Esophagus mucosa (tissue), 1 donor: ENCODE measurements at regions not wholly inside any gene's neighbourhood (a gene's known extent, or its start where the extent isn't known, plus 50 kb on each side); places are given as distances from the start of the nearest gene placed in this dataset.
"Not testable (repeated sequence)": the region's sequence is repeated elsewhere in the genome, so short reads cannot be mapped to it uniquely, and the experiment has no call there.

Source experiments
- ATAC-seq: fragments of 200-7000 bp; cut with Tn5 transposase; one replicate; pipeline ENCODE4 v1.9.1; 2020
- donor health status: DM: yes; HTN: yes; CAD: no.

DNA sequence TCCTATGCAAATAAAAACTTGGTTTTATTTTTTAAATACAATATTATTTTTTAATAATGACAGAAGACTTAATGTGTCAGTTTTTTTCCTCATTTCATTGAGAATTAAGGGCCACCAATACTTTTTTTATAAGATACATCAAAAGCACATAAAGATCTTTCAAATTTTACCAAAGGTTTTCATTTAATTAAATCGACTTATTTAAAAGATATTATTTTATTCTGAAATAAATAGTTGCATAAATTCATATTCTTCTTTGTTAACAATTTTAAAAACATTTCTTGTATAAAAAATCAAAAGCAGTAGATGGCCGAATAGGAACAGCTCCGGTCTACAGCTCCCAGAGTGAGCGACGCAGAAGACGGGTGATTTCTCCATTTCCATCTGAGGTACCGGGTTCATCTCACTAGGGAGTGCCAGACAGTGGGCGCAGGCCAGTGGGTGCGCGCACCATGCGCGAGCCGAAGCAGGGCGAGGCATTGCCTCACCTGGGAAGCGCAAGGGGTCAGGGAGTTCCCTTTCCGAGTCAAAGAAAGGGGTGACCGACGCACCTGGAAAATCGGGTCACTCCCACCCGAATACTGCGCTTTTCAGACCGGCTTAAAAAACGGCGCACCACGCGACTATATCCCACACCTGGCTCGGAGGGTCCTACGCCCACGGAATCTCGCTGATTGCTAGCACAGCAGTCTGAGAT, 374.6 kb upstream of the NPVF start:
- ATAC-seq = not testable (repeated sequence)

DNA sequence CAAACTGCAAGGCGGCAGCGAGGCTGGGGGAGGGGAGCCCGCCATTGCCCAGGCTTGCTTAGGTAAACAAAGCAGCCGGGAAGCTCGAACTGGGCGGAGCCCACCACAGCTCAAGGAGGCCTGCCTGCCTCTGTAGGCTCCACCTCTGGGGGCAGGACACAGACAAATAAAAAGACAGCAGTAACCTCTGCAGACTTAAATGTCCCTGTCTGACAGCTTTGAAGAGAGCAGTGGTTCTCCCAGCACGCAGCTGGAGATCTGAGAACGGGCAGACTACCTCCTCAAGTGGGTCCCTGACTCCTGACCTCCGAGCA, 375.1 kb upstream of the NPVF start:
- ATAC-seq = not testable (repeated sequence)

DNA sequence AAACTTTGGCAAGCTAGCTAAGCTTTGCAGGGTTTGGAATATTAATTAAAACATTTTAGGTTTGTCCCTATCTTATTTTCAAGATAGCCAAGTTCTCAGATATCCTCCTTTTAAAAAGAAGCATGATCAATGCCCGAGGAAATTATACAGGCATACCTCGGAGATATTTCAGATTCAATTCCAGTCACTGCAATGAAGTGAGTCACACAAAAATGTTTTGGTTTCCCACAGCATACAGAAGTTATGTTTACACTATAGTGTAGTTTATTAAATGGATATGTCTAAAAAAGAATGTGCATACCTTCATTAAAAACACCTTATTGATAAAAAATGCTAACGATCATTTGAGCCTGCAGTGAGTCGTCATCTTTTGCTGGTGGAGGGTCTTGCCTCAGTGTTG, 382.9 kb upstream of the NPVF start:
- ATAC-seq = no peak

DNA sequence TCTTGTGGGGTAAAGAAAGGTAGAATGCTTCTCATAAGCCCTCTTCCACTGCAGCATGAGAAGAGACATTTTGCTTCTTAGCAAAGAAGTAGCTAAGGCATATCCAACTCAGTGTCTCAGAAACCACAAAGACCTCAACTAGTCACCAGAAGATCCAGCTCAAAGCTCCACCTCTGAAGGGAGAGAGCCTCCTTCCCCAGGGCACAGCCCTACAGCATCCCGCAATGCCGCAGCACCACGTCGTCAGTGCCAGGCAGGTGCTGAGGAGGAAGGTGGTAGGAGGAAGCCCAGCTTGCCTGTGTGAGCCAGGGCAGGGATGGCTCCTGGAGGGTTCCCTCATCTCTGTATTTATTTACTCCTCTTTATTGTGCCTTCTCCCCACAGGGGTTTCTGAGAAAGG, 385.6 kb upstream of the NPVF start:
- ATAC-seq = no peak

DNA sequence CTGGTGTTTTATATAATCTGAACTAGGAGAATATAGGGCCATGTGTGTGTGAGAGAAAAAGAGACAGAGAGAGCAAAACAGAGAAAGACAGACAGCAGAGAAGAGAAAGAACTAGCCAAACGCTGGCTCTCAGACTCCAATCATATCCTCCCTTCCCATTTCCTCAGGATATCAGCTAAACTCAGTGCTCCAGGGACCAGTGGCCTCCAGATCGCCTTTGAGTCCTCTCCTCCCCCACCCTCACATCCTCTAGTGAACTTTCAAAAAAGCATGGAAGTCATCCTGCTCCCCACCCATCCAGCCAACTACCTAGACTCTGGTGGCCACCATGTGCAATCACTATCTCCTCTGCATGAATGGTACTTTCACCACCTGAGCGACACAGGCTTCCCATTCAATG, 386.1 kb upstream of the NPVF start:
- ATAC-seq = no peak

DNA sequence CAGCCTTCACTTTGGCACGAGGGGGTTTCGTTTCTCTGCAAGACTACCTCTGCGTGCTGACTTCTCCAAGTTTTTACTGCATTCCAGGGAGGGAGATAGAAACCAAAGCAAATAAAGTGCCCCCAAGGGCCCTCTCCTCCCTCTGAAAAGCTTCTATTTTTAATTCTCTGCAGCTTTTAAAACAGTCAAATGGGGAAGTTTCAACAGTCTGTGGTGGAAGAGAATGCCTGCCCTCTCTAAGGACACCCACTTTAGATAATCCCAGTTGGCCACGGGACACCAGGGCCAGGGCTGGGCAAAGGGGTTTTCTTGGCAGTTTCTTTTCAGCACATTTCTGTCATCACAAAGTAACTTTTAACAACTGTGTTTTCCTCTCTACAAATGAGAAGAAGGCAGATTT, 386.7 kb upstream of the NPVF start:
- ATAC-seq = no peak

DNA sequence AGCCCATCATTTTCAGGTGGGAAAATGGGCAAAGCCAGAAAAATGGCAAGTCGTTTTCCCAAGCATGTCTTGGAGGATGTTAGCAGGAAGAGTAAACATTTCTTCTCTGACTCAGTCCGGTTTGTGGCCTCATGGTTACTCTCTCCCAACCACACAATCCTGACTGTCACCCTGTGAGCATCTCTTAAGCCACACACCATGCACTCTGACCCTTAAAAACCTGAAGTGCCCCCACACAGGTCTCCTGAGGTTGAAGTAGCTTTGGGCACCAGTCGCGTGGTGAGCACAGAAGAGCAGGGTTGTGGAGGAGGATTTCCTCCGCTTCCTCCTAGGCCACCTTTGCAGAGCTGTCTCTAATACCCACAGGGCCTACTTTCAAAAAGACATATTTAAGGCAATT, 387.3 kb upstream of the NPVF start:
- no peak for ATAC-seq

DNA sequence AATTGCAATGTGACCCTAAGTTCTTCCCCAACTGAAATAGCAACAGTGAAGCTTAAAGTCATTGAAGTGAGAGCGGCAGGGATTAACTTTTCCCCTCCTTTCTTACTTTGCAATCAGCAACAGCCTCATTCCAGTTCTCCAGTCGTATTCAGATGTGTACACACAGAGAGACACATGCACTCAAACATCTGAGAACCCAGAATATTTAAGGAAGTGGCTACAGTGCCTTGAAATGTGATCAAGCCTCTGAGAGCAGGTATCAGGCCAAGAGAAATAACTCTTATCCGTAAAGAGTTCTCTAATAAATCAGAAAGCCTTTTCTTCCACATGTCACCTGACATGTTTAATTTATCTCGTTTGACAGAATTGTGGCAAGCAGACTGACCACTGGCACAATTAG, 388.9 kb upstream of the NPVF start:
- no peak for ATAC-seq

DNA sequence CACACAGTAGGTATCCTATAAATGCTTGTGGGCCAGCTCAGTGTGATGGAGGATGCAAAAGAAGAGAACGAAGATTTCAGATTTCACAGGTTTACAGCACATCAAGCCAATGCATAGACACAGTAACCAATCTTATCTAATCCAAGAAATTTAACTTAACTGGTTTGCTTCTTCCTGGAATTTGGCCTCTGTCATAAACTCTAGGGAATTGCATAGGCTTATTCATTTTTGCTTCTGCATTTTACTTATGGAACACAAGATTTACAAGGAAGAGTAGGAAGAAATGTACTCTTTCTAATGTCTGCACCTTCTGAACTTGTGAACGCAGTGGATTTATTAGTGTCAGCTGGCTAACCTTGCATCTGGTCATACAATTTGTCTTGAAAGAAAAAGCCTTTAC, 389.4 kb upstream of the NPVF start:
- ATAC-seq = no peak

DNA sequence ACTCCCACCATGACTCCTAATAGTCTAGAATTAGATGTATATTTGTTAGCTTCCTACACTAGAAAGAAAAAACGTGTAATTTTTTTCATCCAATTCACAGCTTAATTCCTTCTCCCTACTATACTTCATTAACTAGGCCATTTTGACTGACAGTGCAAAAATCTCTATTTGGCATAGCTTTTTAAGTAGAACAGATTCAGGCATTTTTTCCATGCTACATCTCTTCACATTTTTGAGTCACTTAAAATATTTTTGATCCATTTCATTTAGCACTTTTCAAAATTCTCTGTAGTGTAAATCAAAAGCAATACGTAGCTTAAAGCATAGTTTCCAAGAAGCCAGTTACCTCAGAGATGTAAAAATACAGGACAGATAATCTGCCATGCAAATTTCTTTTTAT, 391.1 kb upstream of the NPVF start:
- ATAC-seq = no peak

DNA sequence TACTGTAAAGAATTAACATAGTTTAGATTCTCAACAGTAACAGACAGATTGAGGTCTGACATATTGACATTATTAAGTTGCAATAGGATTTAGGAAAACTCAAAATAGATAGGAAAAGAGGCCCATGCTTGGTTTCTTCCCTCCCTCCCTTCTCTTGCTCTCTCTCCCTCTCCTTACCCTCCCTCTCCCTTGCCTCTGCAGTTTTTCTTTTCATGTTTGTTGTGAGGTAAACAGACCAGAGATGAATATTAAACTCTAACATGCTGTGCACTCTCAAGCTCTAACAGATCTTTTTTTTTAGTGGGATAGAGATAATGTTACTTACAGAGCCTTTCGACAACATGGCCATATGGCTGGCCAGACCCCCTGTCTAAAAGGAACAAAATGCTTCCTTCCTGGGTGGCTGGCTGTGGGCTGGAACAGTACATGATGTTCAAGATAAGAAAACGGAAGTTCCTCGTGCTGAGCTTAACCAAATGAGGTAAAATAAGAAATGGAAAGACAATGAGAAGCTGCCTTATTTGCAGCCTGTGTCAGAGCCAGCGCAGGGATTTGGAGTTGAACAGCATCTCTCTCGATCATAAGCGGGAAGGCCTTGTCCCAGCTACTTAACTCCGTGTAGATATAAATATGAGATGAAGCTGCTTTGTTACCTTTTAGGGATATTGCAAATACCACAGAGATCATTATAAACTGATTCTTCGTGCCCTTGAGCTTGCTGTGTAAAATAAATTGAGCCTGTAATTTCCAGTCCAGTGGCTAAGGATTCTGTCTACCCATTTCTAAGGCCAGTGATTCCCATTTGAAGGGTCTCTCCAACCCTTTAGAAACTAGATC, 391.9 kb upstream of the NPVF start:
- peak; percentile 54 for ATAC-seq

DNA sequence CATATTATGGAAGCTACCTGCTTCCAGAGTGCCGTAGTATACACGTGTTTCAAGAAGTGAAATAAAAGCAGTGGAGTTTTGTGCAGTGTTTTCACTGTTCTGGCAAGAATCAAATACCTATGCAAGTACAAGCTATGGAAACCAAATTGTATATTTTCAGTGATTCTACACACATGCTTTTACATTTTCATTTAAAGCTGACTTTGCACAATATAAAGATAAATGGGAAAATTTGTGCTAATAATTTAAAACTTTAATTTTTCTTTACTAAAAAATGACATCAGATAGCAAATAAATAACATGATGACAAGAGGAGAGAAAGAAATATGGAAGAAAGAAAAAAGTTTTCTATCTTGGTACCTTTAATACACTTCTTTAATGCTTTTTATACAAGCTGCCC, 393.7 kb upstream of the NPVF start:
- ATAC-seq = no peak

DNA sequence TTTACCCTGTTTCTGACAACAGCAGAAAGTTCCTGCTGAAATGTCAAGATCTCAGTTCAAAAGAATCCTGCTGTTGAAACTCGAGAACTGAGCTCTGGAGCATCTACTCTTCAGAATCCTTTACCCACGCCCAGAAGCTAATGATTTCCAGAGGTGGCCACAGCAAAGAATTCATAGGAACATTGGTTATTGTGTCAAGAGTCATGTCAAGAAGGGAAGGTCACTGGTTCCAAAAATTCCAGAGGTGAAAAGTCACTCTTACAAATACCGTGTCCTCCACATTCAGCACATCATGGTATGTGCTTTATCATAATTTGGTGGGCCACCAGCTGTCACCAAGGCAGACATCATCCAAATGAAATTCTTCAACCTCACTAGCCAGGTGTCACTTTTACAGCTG, 394.4 kb upstream of the NPVF start:
- no peak for ATAC-seq

DNA sequence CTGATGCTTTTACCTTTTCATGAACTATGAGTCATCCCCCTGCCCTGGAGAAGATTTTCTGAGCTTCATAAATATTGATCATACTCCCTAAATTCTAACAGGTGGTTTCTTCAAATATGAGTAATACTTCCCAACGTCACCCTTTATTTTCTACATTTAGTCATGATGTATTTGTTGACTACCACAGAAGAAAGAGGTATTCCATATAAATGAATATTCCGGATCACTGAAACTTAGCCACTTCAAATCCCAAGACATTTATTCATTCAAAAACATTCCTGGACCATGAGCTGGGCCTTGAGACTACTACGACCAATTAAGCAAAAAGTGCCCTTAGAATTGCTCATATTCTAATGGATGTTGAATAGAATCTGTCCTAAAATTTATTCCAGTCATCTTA, 395.8 kb upstream of the NPVF start:
- no peak for ATAC-seq

DNA sequence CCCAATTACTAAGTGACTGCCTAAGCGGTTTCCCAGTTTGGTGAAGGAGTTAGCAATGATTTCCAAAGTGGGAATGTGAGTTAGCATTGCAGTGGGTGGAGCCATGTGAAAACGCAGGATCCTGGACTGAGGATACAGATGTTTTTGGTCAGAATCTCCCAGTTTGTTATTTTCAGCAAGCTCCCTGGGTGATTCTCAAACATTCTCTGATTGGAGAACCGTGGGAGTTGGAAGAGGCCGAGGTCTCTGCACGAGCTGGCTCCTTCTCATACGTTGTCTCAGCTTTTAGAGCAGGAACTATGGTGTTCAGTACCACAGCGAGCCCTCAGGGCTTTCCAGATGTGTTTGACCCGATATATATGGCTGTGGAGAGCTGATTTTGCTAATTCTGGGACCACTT, 396.5 kb upstream of the NPVF start:
- no peak for ATAC-seq

DNA sequence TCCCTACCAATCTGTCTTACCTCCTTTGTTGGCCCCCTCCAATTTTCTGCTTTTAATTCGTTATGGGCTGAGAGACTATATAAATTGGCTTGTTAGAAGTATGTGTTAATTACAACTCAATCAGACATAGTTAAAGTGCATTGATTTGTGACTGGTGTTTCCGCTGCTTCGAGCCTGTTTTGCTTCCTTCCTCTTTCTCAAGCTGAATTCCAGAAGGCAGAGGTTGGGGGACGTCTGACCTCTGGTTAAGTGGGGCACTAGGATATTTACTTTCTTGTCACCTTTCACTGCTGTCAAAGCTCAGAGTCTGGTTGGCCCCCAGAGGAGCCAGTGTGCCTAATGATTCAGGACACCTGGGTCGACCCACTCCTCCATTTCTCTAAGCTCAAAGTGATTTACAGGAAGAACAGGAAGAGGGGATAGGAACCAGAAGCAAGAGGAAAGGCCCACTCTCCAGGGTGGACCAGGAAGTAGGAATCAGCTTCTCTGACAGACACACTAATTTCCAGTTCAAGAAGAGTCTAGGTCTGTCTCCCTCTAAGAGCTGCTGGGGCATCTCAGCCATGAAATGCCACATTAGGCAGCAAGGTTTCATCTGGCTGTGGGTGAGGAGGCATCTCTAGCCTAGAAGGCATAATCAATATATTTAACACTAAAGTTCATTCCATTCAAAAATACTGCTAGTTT, 397.2 kb upstream of the NPVF start:
- peak; percentile 25 for ATAC-seq

DNA sequence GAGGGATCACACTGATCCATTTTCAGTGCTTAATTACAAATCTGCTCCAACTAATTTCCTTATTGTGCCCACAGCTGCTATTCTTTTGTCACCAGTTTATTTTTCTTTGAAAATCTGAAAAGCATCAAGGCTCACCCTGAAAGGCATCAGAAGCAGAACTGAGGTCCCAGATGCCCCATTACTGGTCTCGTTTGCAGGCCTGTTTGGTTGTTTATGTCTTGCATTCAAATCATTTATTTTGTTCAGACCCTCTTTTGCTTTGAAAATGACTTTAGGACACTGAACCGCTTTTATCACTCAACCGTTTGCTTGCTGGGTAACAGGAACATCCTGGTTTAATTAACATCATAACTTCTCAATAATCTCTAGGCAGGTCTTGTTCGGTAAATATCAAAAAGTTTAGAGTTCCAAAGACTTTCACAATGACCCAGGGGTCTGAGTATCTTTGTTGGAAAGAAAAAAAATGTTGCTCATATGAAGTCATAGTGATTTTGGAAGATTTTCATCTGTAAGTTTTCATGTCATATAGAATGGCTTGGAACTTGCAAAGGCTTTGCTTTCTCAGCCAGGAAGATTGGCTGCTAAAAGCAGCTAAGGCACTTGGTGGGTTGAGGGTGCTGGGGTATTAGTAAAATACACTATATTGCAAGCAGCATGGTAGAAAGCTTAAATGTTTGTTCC, 398.3 kb upstream of the NPVF start:
- ATAC-seq = no peak

DNA sequence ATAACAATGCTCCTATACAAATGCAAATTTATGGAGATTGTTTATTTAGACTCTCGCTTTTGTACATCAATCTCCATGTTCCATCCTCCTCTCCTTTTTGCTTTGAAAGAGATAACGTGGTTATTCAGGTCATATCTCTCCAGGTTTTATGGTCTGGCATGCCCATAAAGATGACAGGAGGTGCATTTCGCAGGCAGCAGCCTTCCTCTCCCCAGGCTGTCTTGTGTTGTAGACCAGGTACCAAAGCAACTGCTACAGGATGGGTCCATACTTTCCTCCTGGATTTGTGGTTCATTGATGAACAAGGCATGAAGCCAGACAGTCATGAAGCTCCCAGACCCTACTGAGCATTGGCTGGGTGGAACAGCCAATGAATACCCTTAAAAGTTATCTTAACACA, 400.2 kb upstream of the NPVF start:
- no peak for ATAC-seq

DNA sequence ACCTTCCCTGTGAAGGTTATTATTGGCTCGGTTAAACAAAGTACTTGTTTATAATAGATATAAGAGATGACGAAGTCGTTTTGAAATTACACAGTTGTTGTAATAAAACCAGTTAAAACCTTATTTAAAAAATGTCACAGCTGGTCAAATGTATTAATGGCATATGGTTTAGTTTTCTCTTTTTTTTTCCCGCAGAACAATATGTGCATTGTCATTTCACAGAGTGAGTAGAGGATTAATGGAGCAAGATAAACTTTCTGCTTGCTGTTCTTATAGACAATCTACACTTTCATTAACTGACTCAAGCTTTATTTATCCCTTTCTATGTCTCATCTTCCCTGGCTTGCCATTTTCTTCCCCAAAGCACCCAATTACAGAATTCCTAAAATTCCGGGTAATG, 404.3 kb upstream of the NPVF start:
- no peak for ATAC-seq

DNA sequence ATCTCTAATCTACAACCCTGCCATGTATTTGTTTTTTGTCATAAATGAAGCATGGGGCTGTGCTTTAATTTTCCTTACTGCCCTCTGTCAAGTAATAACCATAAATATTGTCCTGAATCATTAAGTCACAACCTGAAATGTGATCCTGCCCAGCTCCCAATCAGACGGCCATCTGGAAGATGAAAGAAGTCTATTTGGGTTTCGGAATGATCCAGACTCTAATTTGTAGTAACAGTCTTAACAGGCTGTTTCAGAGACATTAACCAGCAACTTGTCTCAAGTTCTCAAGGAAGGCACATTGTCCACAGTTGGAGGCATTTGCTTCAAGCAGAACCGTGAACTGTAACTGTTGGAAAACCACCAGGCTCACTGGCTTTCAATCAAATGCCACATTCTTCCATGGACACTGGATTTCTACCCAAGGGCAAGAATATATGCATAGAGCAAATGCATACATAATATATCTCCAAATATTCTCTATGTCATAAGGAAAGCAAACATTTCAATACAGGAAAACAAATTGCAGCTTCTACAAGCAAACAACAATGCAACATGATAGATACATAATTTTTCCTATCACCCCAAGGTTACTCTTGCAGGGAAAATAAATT, 405.2 kb upstream of the NPVF start:
- no peak for ATAC-seq

DNA sequence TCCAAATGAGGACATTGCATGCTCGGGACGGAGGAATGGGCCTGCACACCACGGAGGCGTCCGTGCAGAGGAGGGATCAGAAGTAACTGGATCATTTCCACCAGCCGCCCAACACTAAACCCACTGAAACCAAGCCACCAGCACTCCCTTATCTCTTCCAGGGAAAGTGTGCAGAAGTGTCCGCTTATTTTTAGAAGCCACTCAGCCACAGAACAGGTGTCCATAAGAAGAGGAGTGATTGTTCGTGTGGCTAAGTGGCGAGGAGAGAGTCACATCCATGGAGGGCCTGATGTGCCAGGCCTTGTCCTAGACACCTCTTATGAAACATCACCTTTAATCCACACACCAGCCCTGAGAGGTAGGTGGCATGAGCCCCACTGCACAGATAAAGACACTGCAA, 407.9 kb upstream of the NPVF start:
- no peak for ATAC-seq

DNA sequence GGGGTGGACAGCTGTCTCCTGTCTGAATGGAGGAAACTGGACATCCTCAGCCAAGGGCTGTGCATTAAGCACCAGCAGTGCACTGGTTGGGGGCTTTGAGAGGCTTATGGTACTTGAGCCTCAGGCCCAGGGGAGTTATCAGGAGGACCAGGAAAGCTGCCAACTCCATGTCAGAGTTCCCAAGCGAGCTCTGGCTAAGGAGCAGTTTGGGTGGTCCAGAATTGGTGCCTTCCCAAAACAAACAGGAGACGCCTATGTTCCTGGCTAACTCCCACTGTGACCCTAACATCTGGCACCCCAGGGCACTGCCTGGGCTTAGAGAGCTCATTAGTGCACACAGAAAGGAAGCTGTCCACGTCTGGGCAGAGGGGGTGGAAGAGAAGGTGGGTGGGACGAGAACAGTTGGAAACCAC, 408.6 kb upstream of the NPVF start:
- no peak for ATAC-seq

DNA sequence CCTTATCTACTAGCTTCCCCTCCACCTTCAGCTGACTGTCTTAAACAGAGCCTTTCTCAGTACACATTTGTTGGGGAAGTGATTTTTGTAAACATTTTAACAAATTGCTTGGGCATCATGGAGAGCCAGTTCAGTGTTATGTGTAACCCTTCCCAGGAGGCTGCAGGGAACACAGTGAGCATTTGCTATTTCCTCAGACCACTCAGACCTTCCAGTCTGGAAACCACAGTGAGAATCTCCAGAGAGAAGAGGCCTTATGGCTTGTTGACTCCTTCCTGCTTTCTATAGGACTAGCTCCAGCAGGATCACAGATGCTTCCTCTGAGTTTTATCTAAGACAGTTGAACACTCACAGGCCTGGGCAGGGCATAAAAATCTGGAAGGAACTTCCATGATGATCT, 409.8 kb upstream of the NPVF start:
- ATAC-seq = no peak
